GM12878 (cell line): ENCODE measurements at regions not wholly inside any gene's neighbourhood (a gene's known extent, or its start where the extent isn't known, plus 50 kb on each side); places are given as distances from the start of the nearest gene placed in this dataset.

Source experiments
- ATAC-seq: fragments of 200-7000 bp; cut with Tn5 transposase; 3 replicates; pipeline ENCODE4 v1.9.1; 2020; ENCODE audit warnings: mild to moderate bottlenecking, moderate library complexity
- BruUV-seq: library from RNA; stranded (reverse); fragments of 400-500 nt; replicated peaks from 2 replicates; lab custom pipeline; 2021; lab: Mats Ljungman, UMichigan
- CTCF ChIA-PET: fragments of 300-600 bp; sonication (Branson Sonifier 250); formaldehyde crosslinking; extraction: SDS; loops from one replicate; lab custom pipeline; 2021; ENCODE audit warnings: inconsistent platforms; lab: Yijun Ruan, JAX
- POLR2A ChIA-PET: fragments of 350-600 bp; formaldehyde crosslinking; extraction: SDS; loops from one replicate; lab custom pipeline; 2021; ENCODE audit warnings: inconsistent platforms; lab: Charles Lee
- RAD21 ChIA-PET: fragments of 300-600 bp; sonication (Branson Sonifier 250); formaldehyde crosslinking; loops from one replicate; lab custom pipeline; 2023; ENCODE audit warnings: antibody characterized with exemption; ENCODE audit not compliant: unreplicated experiment; lab: Charles Lee
- SMC1A ChIA-PET: fragments of 300-600 bp; sonication (Branson Sonifier 250); formaldehyde crosslinking; loops from one replicate; lab custom pipeline; 2023; ENCODE audit not compliant: unreplicated experiment, uncharacterized antibody; lab: Charles Lee
- DNase-seq: peaks from one replicate; pipeline ENCODE4 v3.0.0-alpha.2; 2011; ENCODE audit warnings: low read depth, low spot score
- FAIRE-seq: peaks from 3 replicates; lab custom pipeline; 2011; peaks lifted over from hg19 to GRCh38; lab: Jason Lieb, UNC
- H2AFZ ChIP-seq: 2 replicates; pipeline ENCODE4 v1.6.0; 2011; ENCODE audit warnings: low read depth, low read length, control low read depth; ENCODE audit not compliant: control insufficient read depth
- H3K27ac ChIP-seq: 2 replicates; pipeline ENCODE4 v1.5.1; 2011; ENCODE audit warnings: control low read depth; ENCODE audit not compliant: control insufficient read depth, insufficient read depth
- H3K27me3 ChIP-seq, 2 experiments: replicated peaks in 1 of 2; 2 replicates each; pipeline versions ENCODE4 v1.6.0 to v1.6.1; 2011; ENCODE audit warnings: low read length in 1 of 2; ENCODE audit not compliant: control insufficient read depth in 2 of 2, insufficient read depth in 2 of 2
- H3K36me3 ChIP-seq, 2 experiments: 2 replicates each; pipeline ENCODE4 v1.5.1; 2011; ENCODE audit warnings: low read length in 1 of 2; ENCODE audit not compliant: control insufficient read depth in 2 of 2, insufficient read depth in 2 of 2
- H3K4me1 ChIP-seq: 2 replicates; pipeline ENCODE4 v1.6.1; 2011; ENCODE audit warnings: mild to moderate bottlenecking, low read length, moderate library complexity, mixed read lengths; ENCODE audit not compliant: control insufficient read depth, insufficient read depth
- H3K4me2 ChIP-seq: 2 replicates; pipeline ENCODE4 v1.6.0; 2011; ENCODE audit warnings: control low read depth; ENCODE audit not compliant: control insufficient read depth, insufficient read depth
- H3K4me3 ChIP-seq: fragments of 200-600 bp; sonication (generic); 2 replicates; pipeline ENCODE4 v1.5.1; 2016
- H3K79me2 ChIP-seq: 2 replicates; pipeline ENCODE4 v1.6.0; 2011; ENCODE audit warnings: low read length; ENCODE audit not compliant: control insufficient read depth, insufficient read depth
- H3K9ac ChIP-seq: 2 replicates; pipeline ENCODE4 v1.8.0; 2011; ENCODE audit warnings: low read length, control low read depth, mixed read lengths; ENCODE audit not compliant: control insufficient read depth, insufficient read depth
- H3K9me3 ChIP-seq: replicated peaks from 3 replicates; pipeline ENCODE4 v1.5.1; 2011; ENCODE audit warnings: mild to moderate bottlenecking, low read length; ENCODE audit not compliant: control insufficient read depth, insufficient read depth
- H4K20me1 ChIP-seq: 2 replicates; pipeline ENCODE4 v1.6.0; 2011; ENCODE audit not compliant: control insufficient read depth, insufficient read depth
- BACH1 ChIP-seq: fragments of 450-650 bp; IDR thresholded peaks from 2 replicates; pipeline ENCODE4 v1.6.1; 2017; ENCODE audit warnings: mild to moderate bottlenecking, borderline replicate concordance
- BRCA1 ChIP-seq: IDR thresholded peaks from 2 replicates; pipeline ENCODE4 v1.6.1; 2011; ENCODE audit warnings: low read depth, low read length, improper control_type of control experiment
- CEBPB ChIP-seq, 2 experiments: fragments of 150-350 bp in 1 of 2; IDR thresholded peaks; 2 replicates each; pipeline ENCODE4 v1.6.1; 2012 to 2014; ENCODE audit warnings: low read depth in 2 of 2, low read length in 2 of 2, borderline replicate concordance in 1 of 2, inconsistent platforms in 1 of 2
- CEBPZ ChIP-seq: fragments of 150-350 bp; IDR thresholded peaks from 2 replicates; pipeline ENCODE4 v1.6.1; 2016; ENCODE audit warnings: low read depth, low read length
- EED ChIP-seq: sonication (generic); IDR thresholded peaks from 2 replicates; pipeline ENCODE4 v1.6.1; 2016; ENCODE audit warnings: antibody characterized with exemption, low read depth
- ELK1 ChIP-seq: IDR thresholded peaks from 2 replicates; pipeline ENCODE4 v1.6.1; 2012; ENCODE audit warnings: low read depth, low read length, improper control_type of control experiment
- FOXK2 ChIP-seq: fragments of 450-650 bp; IDR thresholded peaks from 2 replicates; pipeline ENCODE4 v1.6.1; 2017; ENCODE audit warnings: mild to moderate bottlenecking, moderate library complexity
- FOXM1 ChIP-seq: IDR thresholded peaks from 2 replicates; pipeline ENCODE4 v1.6.1; 2012; ENCODE audit warnings: low read depth, mild to moderate bottlenecking, inconsistent platforms, low read length, moderate library complexity
- HSF1 ChIP-seq: fragments of 150-350 bp; IDR thresholded peaks from 2 replicates; pipeline ENCODE4 v1.6.1; 2014; ENCODE audit warnings: mild to moderate bottlenecking, low read depth, low read length
- IRF5 ChIP-seq: fragments of 450-650 bp; IDR thresholded peaks from 2 replicates; pipeline ENCODE4 v1.6.1; 2017; ENCODE audit warnings: borderline replicate concordance
- NKRF ChIP-seq: fragments of 450-650 bp; conservative IDR thresholded peaks from 2 replicates; pipeline ENCODE4 v1.6.1; 2017; ENCODE audit warnings: mild to moderate bottlenecking, moderate library complexity
- RFX5 ChIP-seq: IDR thresholded peaks from 2 replicates; pipeline ENCODE4 v1.6.1; 2011; ENCODE audit warnings: low read depth, low read length, improper control_type of control experiment
- SMAD5 ChIP-seq: IDR thresholded peaks from 2 replicates; pipeline ENCODE4 v1.6.1; 2016; ENCODE audit warnings: antibody characterized with exemption, low read depth
- SUZ12 ChIP-seq: fragments of 200-600 bp; sonication (generic); IDR thresholded peaks from one replicate; pipeline ENCODE4 v1.6.1; 2018; ENCODE audit warnings: antibody characterized with exemption, mild to moderate bottlenecking; ENCODE audit not compliant: unreplicated experiment
- TCF3 ChIP-seq: IDR thresholded peaks from 2 replicates; pipeline ENCODE4 v1.6.1; 2012; ENCODE audit warnings: low read depth, mild to moderate bottlenecking, low read length, borderline replicate concordance; ENCODE audit not compliant: insufficient read depth
- YBX1 ChIP-seq: fragments of 450-650 bp; IDR thresholded peaks from 2 replicates; pipeline ENCODE4 v1.6.1; 2016; ENCODE audit warnings: antibody characterized with exemption
- ZZZ3 ChIP-seq: IDR thresholded peaks from 2 replicates; pipeline ENCODE4 v1.6.1; 2011; ENCODE audit warnings: low read depth; ENCODE audit not compliant: control insufficient read depth, insufficient read length
- WGBS: methylation state at CpG from one replicate; pipeline ENCODE4 v1.1.6; 2016; ENCODE audit warnings: low lambda C conversion rate; ENCODE audit not compliant: insufficient replicate concordance, insufficient coverage; ENCODE audit errors: missing lambda C conversion rate; 5-methylcytosine and 5-hydroxymethylcytosine counted together
- in situ Hi-C: fragments of 300-500 bp; cut with MboI; formaldehyde crosslinking; loops from 9 replicates; pipeline ENCODE4 v1.14.3; 2018; ENCODE audit warnings: mixed read lengths
- intact Hi-C: fragments of 100-400 bp; cut with micrococcal nuclease; formaldehyde crosslinking; loops from one replicate; pipeline ENCODE4 v1.14.2; 2022; ENCODE audit not compliant: unreplicated experiment

- POLR2A ChIA-PET: no interaction called here
- Histone ChIP-seq H3K4me3 (no peak overlapping the region), H3K9ac (no peak overlapping the region), H3K36me3 (no peaks in the 10 kb centered on the region), H3K27me3 (no peaks in the 10 kb centered on the region), H3K27ac (no peak overlapping the region), H3K79me2 (no peaks in the 10 kb centered on the region), H3K4me2 (no peak overlapping the region), H3K9me3 (no peaks in the 10 kb centered on the region), H4K20me1 (no peaks in the 10 kb centered on the region), H2AFZ (no peak overlapping the region), H3K4me1 (no peaks in the 10 kb centered on the region)
- CTCF ChIA-PET: interaction anchor here (0.7 to 1.0 kb wide), 2 partner anchors 8 to 9 kb away, joined by 3 to 4 read pairs; no protein-coding TSS in a partner anchor
- no TSS peak for BruUV-seq
- SMC1A ChIA-PET: no interaction called here
- WGBS: 37% methylated on average over 6 of the region's 6 CpGs
- no peak for DNase-seq
- intact Hi-C loops (no loop called here), in situ Hi-C loops (loop anchor here (25.0 kb wide), 1 partner anchor 1613 kb away; the partner anchor contains the start of gene LRFN5)
- no peak for FAIRE-seq
- RAD21 ChIA-PET: no interaction called here
- ATAC-seq: no peak
- TF ChIP-seq YBX1 (no peak), ZZZ3 (no peak), CEBPZ (no peak), SUZ12 (no peak), NKRF (no peak), EED (no peak), BRCA1 (no peak), RFX5 (no peak), TCF3 (no peak), FOXK2 (no peak), FOXM1 (no peak), IRF5 (no peak), ELK1 (no peak), SMAD5 (no peak), BACH1 (no peak), CEBPB (IDR thresholded peaks at IDR 0.05; ENCODE audit: borderline replicate concordance in 1 of 2, low read depth in 2 of 2, low read length in 2 of 2) (no peak), HSF1 (no peak)
These were observed 566.6 kb upstream of the FBXO33 start for GRCh38 chr14:39998854-39999253.
